ENCODE measurements at regions not wholly inside any gene's neighbourhood (a gene's known extent, or its start where the extent isn't known, plus 50 kb on each side); places are given as distances from the start of the nearest gene placed in this dataset.

DNA sequence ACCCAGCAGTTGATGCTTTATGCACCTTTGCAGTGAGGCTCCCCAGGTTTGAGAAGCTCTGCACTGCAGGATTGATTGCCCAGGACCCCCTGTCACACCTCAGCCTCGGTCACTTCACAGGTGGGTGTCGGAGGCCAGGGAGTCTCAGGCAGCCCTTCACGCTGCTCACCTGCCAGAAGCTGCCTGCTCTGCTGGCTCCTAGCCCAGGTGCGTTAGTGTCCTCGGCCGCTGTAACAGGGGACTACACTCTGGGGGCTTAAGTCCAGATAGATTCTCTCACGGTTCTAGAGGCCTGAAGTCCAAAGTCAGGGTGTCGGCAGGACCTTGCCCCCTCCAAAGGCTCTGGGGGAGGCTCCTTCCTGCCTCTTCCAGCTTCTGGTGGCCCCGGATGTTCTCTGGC is 79.9 kb downstream of the CPZ start:
- DNase-seq = no peak

- no peak for DNase-seq
Observed at GRCh38 chr4:8671712-8672290, 79.2 kb downstream of the CPZ start.

Data from NCI-H1930 (cell line).